ENCODE measurements at regions not wholly inside any gene's neighbourhood (a gene's known extent, or its start where the extent isn't known, plus 50 kb on each side); places are given as distances from the start of the nearest gene placed in this dataset.
"Not testable (repeated sequence)": the region's sequence is repeated elsewhere in the genome, so short reads cannot be mapped to it uniquely, and the experiment has no call there.

GRCh38 chr2:51781691-51782090 lies 749.8 kb upstream of the NRXN1 start:
- no peak for FAIRE-seq

GRCh38 chr2:51780353-51780752 lies 748.4 kb upstream of the NRXN1 start:
- FAIRE-seq (no peak), DNase-seq (ENCODE audit: insufficient read length, low spot score) (no peak)

More at GRCh38 chr2:51781691-51782090, 749.8 kb upstream of the NRXN1 start:
- DNase-seq (ENCODE audit: insufficient read length, low spot score), result no peak

GRCh38 chr2:51779723-51780122 lies 747.8 kb upstream of the NRXN1 start:
- not testable (repeated sequence) for DNase-seq (ENCODE audit: insufficient read length, low spot score); FAIRE-seq

GRCh38 chr2:51778806-51779205 lies 746.9 kb upstream of the NRXN1 start:
- no peak for DNase-seq (ENCODE audit: insufficient read length, low spot score)
- FAIRE-seq, result no peak

GRCh38 chr2:51774606-51775005 lies 742.7 kb upstream of the NRXN1 start:
- FAIRE-seq; DNase-seq (ENCODE audit: insufficient read length, low spot score): not testable (repeated sequence)

GRCh38 chr2:51760441-51760840 lies 728.5 kb upstream of the NRXN1 start:
- DNase-seq (ENCODE audit: insufficient read length, low spot score) (no peak), FAIRE-seq (no peak)

GRCh38 chr2:51758081-51758480 lies 726.1 kb upstream of the NRXN1 start:
- FAIRE-seq, result no peak
- DNase-seq (ENCODE audit: insufficient read length, low spot score), result no peak

- DNase-seq (ENCODE audit: insufficient read length, low spot score) (no peak), FAIRE-seq (no peak)
These were observed 702.2 kb upstream of the NRXN1 start for GRCh38 chr2:51734115-51734514.

GRCh38 chr2:51723691-51724090 lies 691.8 kb upstream of the NRXN1 start:
- FAIRE-seq, result no peak

GRCh38 chr2:51722311-51722710 lies 690.4 kb upstream of the NRXN1 start:
- DNase-seq (ENCODE audit: insufficient read length, low spot score) (no peak), FAIRE-seq (no peak)

More at GRCh38 chr2:51723691-51724090, 691.8 kb upstream of the NRXN1 start:
- no peak for DNase-seq (ENCODE audit: insufficient read length, low spot score)

GRCh38 chr2:51720826-51721225 lies 688.9 kb upstream of the NRXN1 start:
- DNase-seq (ENCODE audit: insufficient read length, low spot score) (no peak), FAIRE-seq (no peak)

GRCh38 chr2:51718881-51719280 lies 686.9 kb upstream of the NRXN1 start:
- DNase-seq (ENCODE audit: insufficient read length, low spot score) (no peak), FAIRE-seq (no peak)

GRCh38 chr2:51717312-51717711 lies 685.4 kb upstream of the NRXN1 start:
- DNase-seq (ENCODE audit: insufficient read length, low spot score), result no peak
- no peak for FAIRE-seq

GRCh38 chr2:51711766-51712165 lies 679.8 kb upstream of the NRXN1 start:
- DNase-seq (ENCODE audit: insufficient read length, low spot score) (no peak), FAIRE-seq (no peak)

GRCh38 chr2:51710222-51710621 lies 678.3 kb upstream of the NRXN1 start:
- FAIRE-seq (no peak), DNase-seq (ENCODE audit: insufficient read length, low spot score) (no peak)

- DNase-seq (ENCODE audit: insufficient read length, low spot score), result no peak
- no peak for FAIRE-seq
These were observed 675.7 kb upstream of the NRXN1 start for GRCh38 chr2:51707625-51708024.

- DNase-seq (ENCODE audit: insufficient read length, low spot score), result no peak
- no peak for FAIRE-seq
These were observed 674.3 kb upstream of the NRXN1 start for GRCh38 chr2:51706220-51706619.

GRCh38 chr2:51705417-51705816 lies 673.5 kb upstream of the NRXN1 start:
- DNase-seq (ENCODE audit: insufficient read length, low spot score), result no peak
- FAIRE-seq, result no peak

- DNase-seq (ENCODE audit: insufficient read length, low spot score) (no peak), FAIRE-seq (no peak)
These were observed 666.1 kb upstream of the NRXN1 start for GRCh38 chr2:51698021-51698420.

GRCh38 chr2:51697095-51697494 lies 665.2 kb upstream of the NRXN1 start:
- FAIRE-seq (no peak), DNase-seq (ENCODE audit: insufficient read length, low spot score) (no peak)

GRCh38 chr2:51695531-51695930 lies 663.6 kb upstream of the NRXN1 start:
- no peak for DNase-seq (ENCODE audit: insufficient read length, low spot score)
- FAIRE-seq, result no peak

- no peak for FAIRE-seq
These were observed 661.7 kb upstream of the NRXN1 start for GRCh38 chr2:51693640-51694039.

GRCh38 chr2:51681854-51682253 lies 649.9 kb upstream of the NRXN1 start:
- no peak for FAIRE-seq
- DNase-seq (ENCODE audit: insufficient read length, low spot score), result no peak

More at GRCh38 chr2:51693640-51694039, 661.7 kb upstream of the NRXN1 start:
- DNase-seq (ENCODE audit: insufficient read length, low spot score), result no peak

All from GM19239 (cell line).